Gastroesophageal sphincter (tissue), 3 donors: ENCODE measurements at regions not wholly inside any gene's neighbourhood (a gene's known extent, or its start where the extent isn't known, plus 50 kb on each side); places are given as distances from the start of the nearest gene placed in this dataset.

Source experiments
- EP300 ChIP-seq: sonication (generic); formaldehyde crosslinking; IDR thresholded peaks from one replicate; pipeline ENCODE4 v1.6.1; 2017; ENCODE audit warnings: antibody characterized with exemption, mild to moderate bottlenecking
- POLR2A ChIP-seq, 2 donors: fragments of 450-650 bp; IDR thresholded peaks; one replicate each; pipeline ENCODE4 v1.6.1; 2017; ENCODE audit warnings: antibody characterized with exemption in 2 of 2, mild to moderate bottlenecking in 2 of 2, moderate library complexity in 1 of 2
- POLR2AphosphoS5 ChIP-seq: sonication (generic); formaldehyde crosslinking; IDR thresholded peaks from one replicate; pipeline ENCODE4 v1.6.1; 2017; ENCODE audit warnings: antibody characterized with exemption
- TF ChIP-seq, protein P1 (sequence below), 4 experiments: fragments of 200-600 bp in 2 of 4; fragments of 450-650 bp in 2 of 4; sonication (generic) in 1 of 4; IDR thresholded peaks; one replicate each; pipeline ENCODE4 v1.5.1; 2017 to 2019; ENCODE audit warnings: antibody characterized with exemption in 4 of 4, mild to moderate bottlenecking in 2 of 4, moderate library complexity in 2 of 4

DNA sequence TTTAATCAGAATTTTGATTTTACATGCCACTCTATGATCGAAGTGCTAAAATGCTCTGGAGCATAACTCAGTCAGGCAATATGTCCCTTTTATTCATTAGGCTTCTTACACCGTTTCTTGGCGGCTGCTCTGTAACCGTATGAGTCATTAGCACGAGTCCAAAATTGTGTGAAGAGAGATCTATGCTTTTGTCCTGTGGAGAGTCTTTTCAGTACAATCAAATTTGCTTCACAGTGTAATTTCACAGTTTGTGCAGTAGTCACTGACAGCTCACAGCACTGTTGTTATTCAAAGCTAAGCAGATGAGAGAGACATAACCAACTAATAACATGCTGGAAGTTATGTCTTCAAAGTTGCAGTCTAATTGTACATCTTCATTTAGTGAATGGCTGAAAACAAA lies 167.8 kb downstream of the PCDH10 start:
- TF ChIP-seq, protein P1, sequence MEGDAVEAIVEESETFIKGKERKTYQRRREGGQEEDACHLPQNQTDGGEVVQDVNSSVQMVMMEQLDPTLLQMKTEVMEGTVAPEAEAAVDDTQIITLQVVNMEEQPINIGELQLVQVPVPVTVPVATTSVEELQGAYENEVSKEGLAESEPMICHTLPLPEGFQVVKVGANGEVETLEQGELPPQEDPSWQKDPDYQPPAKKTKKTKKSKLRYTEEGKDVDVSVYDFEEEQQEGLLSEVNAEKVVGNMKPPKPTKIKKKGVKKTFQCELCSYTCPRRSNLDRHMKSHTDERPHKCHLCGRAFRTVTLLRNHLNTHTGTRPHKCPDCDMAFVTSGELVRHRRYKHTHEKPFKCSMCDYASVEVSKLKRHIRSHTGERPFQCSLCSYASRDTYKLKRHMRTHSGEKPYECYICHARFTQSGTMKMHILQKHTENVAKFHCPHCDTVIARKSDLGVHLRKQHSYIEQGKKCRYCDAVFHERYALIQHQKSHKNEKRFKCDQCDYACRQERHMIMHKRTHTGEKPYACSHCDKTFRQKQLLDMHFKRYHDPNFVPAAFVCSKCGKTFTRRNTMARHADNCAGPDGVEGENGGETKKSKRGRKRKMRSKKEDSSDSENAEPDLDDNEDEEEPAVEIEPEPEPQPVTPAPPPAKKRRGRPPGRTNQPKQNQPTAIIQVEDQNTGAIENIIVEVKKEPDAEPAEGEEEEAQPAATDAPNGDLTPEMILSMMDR (IDR thresholded peaks at IDR 0.05), result no peak
- TF ChIP-seq POLR2AphosphoS5 (no peak), EP300 (no peak), POLR2A (IDR thresholded peaks at IDR 0.05) (no peak)
